Smooth muscle cell (in vitro differentiated cells): ENCODE measurements at regions not wholly inside any gene's neighbourhood (a gene's known extent, or its start where the extent isn't known, plus 50 kb on each side); places are given as distances from the start of the nearest gene placed in this dataset.

ENCODE experiments used
- DNase-seq: peaks from one replicate; lab custom pipeline; 2025; ENCODE audit not compliant: unreplicated experiment; lab: John Stamatoyannopoulos, UW
- H2AFZ ChIP-seq: fragments of 200-600 bp; sonication (generic); 2 replicates; pipeline ENCODE4 v1.6.0; 2016; ENCODE audit warnings: antibody characterized with exemption, low read depth, mild to moderate bottlenecking
- H3F3A ChIP-seq: fragments of 200-600 bp; sonication (generic); 2 replicates; pipeline ENCODE4 v1.6.0; 2017; ENCODE audit warnings: antibody characterized with exemption, low read depth
- H3K27ac ChIP-seq: fragments of 200-600 bp; sonication (generic); 2 replicates; pipeline ENCODE4 v1.5.1; 2016; ENCODE audit warnings: low read depth, mild to moderate bottlenecking
- H3K27me3 ChIP-seq: fragments of 200-600 bp; sonication (generic); 2 replicates; pipeline ENCODE4 v1.6.1; 2016; ENCODE audit warnings: low read depth, mild to moderate bottlenecking
- H3K36me3 ChIP-seq: fragments of 200-600 bp; sonication (generic); 2 replicates; pipeline ENCODE4 v1.5.1; 2016; ENCODE audit warnings: low read depth
- H3K4me1 ChIP-seq: fragments of 200-600 bp; sonication (generic); 2 replicates; pipeline ENCODE4 v1.5.1; 2016; ENCODE audit warnings: low read depth
- H3K4me2 ChIP-seq: fragments of 200-600 bp; sonication (generic); 2 replicates; pipeline ENCODE4 v1.6.0; 2016; ENCODE audit warnings: mild to moderate bottlenecking
- H3K4me3 ChIP-seq: fragments of 200-600 bp; sonication (generic); 2 replicates; pipeline ENCODE4 v1.5.1; 2016; ENCODE audit warnings: mild to moderate bottlenecking
- H3K79me2 ChIP-seq: fragments of 200-600 bp; sonication (generic); 2 replicates; pipeline ENCODE4 v1.6.0; 2016; ENCODE audit warnings: low read depth, mild to moderate bottlenecking
- H3K9ac ChIP-seq: fragments of 200-600 bp; sonication (generic); 2 replicates; pipeline ENCODE4 v1.6.0; 2016; ENCODE audit warnings: low read depth
- H3K9me3 ChIP-seq: fragments of 200-600 bp; sonication (generic); replicated peaks from 2 replicates; pipeline ENCODE4 v1.5.1; 2016; ENCODE audit warnings: low read depth
- H4K20me1 ChIP-seq: fragments of 200-600 bp; sonication (generic); 2 replicates; pipeline ENCODE4 v1.6.0; 2016; ENCODE audit warnings: low read depth
- CTCF ChIP-seq: fragments of 200-600 bp; sonication (generic); IDR thresholded peaks from 2 replicates; pipeline ENCODE4 v1.5.1; 2017; ENCODE audit warnings: borderline replicate concordance, mild to moderate bottlenecking, antibody characterized with exemption; ENCODE audit not compliant: insufficient read depth, poor library complexity, severe bottlenecking
- WGBS: methylation state at CpG from one replicate; pipeline ENCODE4 v1.1.7; 2016; ENCODE audit warnings: low lambda C conversion rate; 5-methylcytosine and 5-hydroxymethylcytosine counted together

GRCh38 chr4:87911252-87911774 is 64.2 kb upstream of the SPP1 start:
- no peak overlapping the region for H3K4me3 ChIP-seq
- DNase-seq, result no peak
- no peaks in the 10 kb centered on the region for H3K36me3 ChIP-seq
- H3K4me1 ChIP-seq, result peaks cover 9% of the 10 kb centered on the region
- no peaks in the 10 kb centered on the region for H3K79me2 ChIP-seq
- no peak overlapping the region for H3K9ac ChIP-seq
- no peaks in the 10 kb centered on the region for H3K27me3 ChIP-seq
- H2AFZ ChIP-seq, result peak overlapping the region; percentile 83
- no peaks in the 10 kb centered on the region for H3K9me3 ChIP-seq
- no peak for TF ChIP-seq CTCF
- peak overlapping the region; percentile 54 for H3K4me2 ChIP-seq
- H3K27ac ChIP-seq, result no peak overlapping the region
- WGBS, result 28% methylated on average over 4 of the region's 4 CpGs
- no peaks in the 10 kb centered on the region for H3F3A ChIP-seq
- no peaks in the 10 kb centered on the region for H4K20me1 ChIP-seq

- TF ChIP-seq CTCF, result no peak
- Histone ChIP-seq H4K20me1 (no peaks in the 10 kb centered on the region), H3K9me3 (no peaks in the 10 kb centered on the region), H3F3A (no peaks in the 10 kb centered on the region), H3K27ac (no peak overlapping the region), H3K79me2 (no peaks in the 10 kb centered on the region), H3K4me3 (no peak overlapping the region), H3K9ac (no peak overlapping the region), H3K4me1 (peaks cover 9% of the 10 kb centered on the region), H3K36me3 (no peaks in the 10 kb centered on the region), H2AFZ (peak overlapping the region; percentile 56), H3K4me2 (no peak overlapping the region), H3K27me3 (no peaks in the 10 kb centered on the region)
- 32% methylated on average over 7 of the region's 7 CpGs for WGBS
- no peak for DNase-seq
Observed at GRCh38 chr4:87912164-87913004, 63.1 kb upstream of the SPP1 start.

GRCh38 chr4:87913896-87914295 is 61.6 kb upstream of the SPP1 start:
- no peaks in the 10 kb centered on the region for H3K9me3 ChIP-seq
- H3K4me3 ChIP-seq, result no peak overlapping the region
- no peak for TF ChIP-seq CTCF
- H4K20me1 ChIP-seq, result no peaks in the 10 kb centered on the region
- 92% methylated on average over 3 of the region's 3 CpGs for WGBS
- no peaks in the 10 kb centered on the region for H3K36me3 ChIP-seq
- H3F3A ChIP-seq, result no peaks in the 10 kb centered on the region
- H3K4me2 ChIP-seq, result no peak overlapping the region
- no peak overlapping the region for H3K27ac ChIP-seq
- no peak for DNase-seq
- H3K27me3 ChIP-seq, result no peaks in the 10 kb centered on the region
- no peaks in the 10 kb centered on the region for H3K79me2 ChIP-seq
- H3K9ac ChIP-seq, result no peak overlapping the region
- H3K4me1 ChIP-seq, result peaks cover 9% of the 10 kb centered on the region
- no peak overlapping the region for H2AFZ ChIP-seq
